PC-3 (cell line): ENCODE measurements at regions not wholly inside any gene's neighbourhood (a gene's known extent, or its start where the extent isn't known, plus 50 kb on each side); places are given as distances from the start of the nearest gene placed in this dataset.

Source experiments
- EZH2 ChIP-seq: fragments of 300-600 bp; sonication (generic); IDR thresholded peaks from one replicate; pipeline ENCODE4 v1.6.1; 2017; ENCODE audit warnings: antibody characterized with exemption, mild to moderate bottlenecking, low read length; ENCODE audit not compliant: unreplicated experiment
- EZH2phosphoT487 ChIP-seq: fragments of 300-600 bp; sonication (generic); IDR thresholded peaks from 2 replicates; pipeline ENCODE4 v1.6.1; 2018; ENCODE audit warnings: mild to moderate bottlenecking, antibody characterized with exemption, low read length, borderline replicate concordance
- TF ChIP-seq, protein P1 (sequence below): fragments of 300-600 bp; sonication (generic); conservative IDR thresholded peaks from 2 replicates; pipeline ENCODE4 v1.5.1; 2017; ENCODE audit warnings: antibody characterized with exemption, low read depth, mild to moderate bottlenecking, low read length

DNA sequence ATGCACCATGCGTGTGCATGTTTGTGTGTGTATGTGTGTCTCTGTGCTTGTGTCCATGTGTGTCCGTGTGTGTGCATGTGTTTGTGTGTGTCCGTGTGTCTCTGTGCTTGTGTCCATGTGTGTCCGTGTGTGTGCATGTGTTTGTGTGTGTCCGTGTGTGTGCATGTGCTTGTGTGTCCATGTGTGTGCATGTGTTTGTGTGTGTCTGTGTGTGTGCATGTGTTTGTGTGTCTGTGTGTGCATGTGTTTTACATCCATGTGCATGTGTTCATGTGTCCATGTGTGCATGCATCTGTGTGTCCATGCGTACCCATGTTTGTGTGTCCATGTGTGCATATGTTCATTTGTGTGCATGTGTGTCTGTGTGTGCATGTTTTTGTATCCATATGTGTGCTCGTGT, 100.5 kb downstream of the LBH start:
- TF ChIP-seq, protein P1, sequence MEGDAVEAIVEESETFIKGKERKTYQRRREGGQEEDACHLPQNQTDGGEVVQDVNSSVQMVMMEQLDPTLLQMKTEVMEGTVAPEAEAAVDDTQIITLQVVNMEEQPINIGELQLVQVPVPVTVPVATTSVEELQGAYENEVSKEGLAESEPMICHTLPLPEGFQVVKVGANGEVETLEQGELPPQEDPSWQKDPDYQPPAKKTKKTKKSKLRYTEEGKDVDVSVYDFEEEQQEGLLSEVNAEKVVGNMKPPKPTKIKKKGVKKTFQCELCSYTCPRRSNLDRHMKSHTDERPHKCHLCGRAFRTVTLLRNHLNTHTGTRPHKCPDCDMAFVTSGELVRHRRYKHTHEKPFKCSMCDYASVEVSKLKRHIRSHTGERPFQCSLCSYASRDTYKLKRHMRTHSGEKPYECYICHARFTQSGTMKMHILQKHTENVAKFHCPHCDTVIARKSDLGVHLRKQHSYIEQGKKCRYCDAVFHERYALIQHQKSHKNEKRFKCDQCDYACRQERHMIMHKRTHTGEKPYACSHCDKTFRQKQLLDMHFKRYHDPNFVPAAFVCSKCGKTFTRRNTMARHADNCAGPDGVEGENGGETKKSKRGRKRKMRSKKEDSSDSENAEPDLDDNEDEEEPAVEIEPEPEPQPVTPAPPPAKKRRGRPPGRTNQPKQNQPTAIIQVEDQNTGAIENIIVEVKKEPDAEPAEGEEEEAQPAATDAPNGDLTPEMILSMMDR, result no peak
- TF ChIP-seq EZH2phosphoT487 (no peak), EZH2 (no peak)
